Panc1 (cell line): ENCODE measurements at regions not wholly inside any gene's neighbourhood (a gene's known extent, or its start where the extent isn't known, plus 50 kb on each side); places are given as distances from the start of the nearest gene placed in this dataset.
"Not testable (repeated sequence)": the region's sequence is repeated elsewhere in the genome, so short reads cannot be mapped to it uniquely, and the experiment has no call there.

Source experiments
- ATAC-seq: fragments of 200-7000 bp; cut with Tn5 transposase; 2 replicates; pipeline ENCODE4 v1.9.1; 2020; ENCODE audit warnings: mild to moderate bottlenecking, moderate library complexity
- BruUV-seq: library from RNA; stranded (reverse); fragments of 400-500 nt; replicated peaks from 2 replicates; lab custom pipeline; 2021; lab: Mats Ljungman, UMichigan
- CTCF ChIA-PET: fragments of 300-600 bp; sonication (Branson Sonifier 250); formaldehyde crosslinking; loops from one replicate; lab custom pipeline; 2022; ENCODE audit warnings: antibody characterized with exemption; lab: Charles Lee
- POLR2A ChIA-PET: fragments of 300-600 bp; sonication (Branson Sonifier 250); formaldehyde crosslinking; loops from one replicate; lab custom pipeline; 2022; ENCODE audit warnings: antibody characterized with exemption; lab: Charles Lee
- DNase-seq: peaks from one replicate; pipeline ENCODE4 v3.0.0-alpha.2; 2010; ENCODE audit warnings: low read depth, low spot score
- H3K27ac ChIP-seq: 2 replicates; pipeline ENCODE4 v1.5.1; 2011; ENCODE audit warnings: mild to moderate bottlenecking, low read length, inconsistent platforms
- H3K27me3 ChIP-seq: fragments of 200-500 bp; sonication (Bioruptor generic); 2 replicates; pipeline ENCODE4 v1.6.0; 2014; ENCODE audit warnings: low read length, inconsistent platforms; ENCODE audit not compliant: control insufficient read depth, insufficient read depth
- H3K36me3 ChIP-seq: fragments of 200-500 bp; sonication (Bioruptor generic); 2 replicates; pipeline ENCODE4 v1.5.1; 2014; ENCODE audit warnings: inconsistent platforms, mild to moderate bottlenecking, low read length, moderate library complexity; ENCODE audit not compliant: control insufficient read depth, insufficient read depth
- H3K4me1 ChIP-seq: 2 replicates; pipeline ENCODE4 v1.5.1; 2011; ENCODE audit warnings: inconsistent platforms, mild to moderate bottlenecking, low read length, moderate library complexity; ENCODE audit not compliant: control insufficient read depth, insufficient read depth
- H3K4me3 ChIP-seq, 2 experiments: 2 replicates each; pipeline ENCODE4 v1.5.1; 2011 to 2012; ENCODE audit warnings: low read depth in 2 of 2, low read length in 2 of 2, mild to moderate bottlenecking in 2 of 2, inconsistent platforms in 1 of 2, moderate library complexity in 1 of 2
- H3K9me3 ChIP-seq: fragments of 200-500 bp; sonication (Bioruptor generic); 2 replicates; pipeline ENCODE4 v1.5.1; 2014; ENCODE audit warnings: low read depth, mild to moderate bottlenecking, inconsistent platforms, low read length, moderate library complexity; ENCODE audit not compliant: control insufficient read depth, insufficient read depth
- CTCF ChIP-seq: fragments of 450-650 bp; IDR thresholded peaks from 2 replicates; pipeline ENCODE4 v1.5.1; 2017; ENCODE audit warnings: mild to moderate bottlenecking
- POLR2AphosphoS5 ChIP-seq: IDR thresholded peaks from 2 replicates; pipeline ENCODE4 v1.6.1; 2012; ENCODE audit warnings: mild to moderate bottlenecking, low read depth, low read length, moderate library complexity
- REST ChIP-seq, 2 experiments: IDR thresholded peaks; 2 replicates each; pipeline ENCODE4 v1.6.1; 2011 to 2012; ENCODE audit warnings: low read depth in 2 of 2, control low read depth in 1 of 2, low read length in 1 of 2, mild to moderate bottlenecking in 1 of 2, moderate library complexity in 1 of 2; ENCODE audit not compliant: insufficient read depth in 1 of 2
- SIN3A ChIP-seq: IDR thresholded peaks from 2 replicates; pipeline ENCODE4 v1.6.1; 2012; ENCODE audit warnings: low read depth, mild to moderate bottlenecking, low read length, moderate library complexity, borderline replicate concordance; ENCODE audit not compliant: insufficient read depth
- TCF7L2 ChIP-seq: IDR thresholded peaks from 2 replicates; pipeline ENCODE4 v1.6.1; 2011; ENCODE audit warnings: mild to moderate bottlenecking, low read depth, low read length, inconsistent platforms
- in situ Hi-C: cut with HindIII; loops from 2 replicates; pipeline ENCODE4 v1.10.0; 2016; ENCODE audit warnings: low sequenced_read_pairs, low pct_unique_long_range_greater_than_20kb
- intact Hi-C: fragments of 100-400 bp; cut with micrococcal nuclease; formaldehyde crosslinking; loops from one replicate; pipeline ENCODE4 v1.10.0; 2022; ENCODE audit not compliant: unreplicated experiment

GRCh38 chr10:2329082-2329481 is 591.8 kb upstream of the ADARB2 start:
- no peak overlapping the region for H3K27ac ChIP-seq
- no peaks in the 10 kb centered on the region for H3K36me3 ChIP-seq
- H3K9me3 ChIP-seq, result no peaks in the 10 kb centered on the region
- ATAC-seq (no peak), DNase-seq (no peak)
- in situ Hi-C loops, result no loop called here
- intact Hi-C loops, result no loop called here
- H3K4me3 ChIP-seq, result no peak overlapping the region
- POLR2A ChIA-PET, result no interaction called here
- H3K4me1 ChIP-seq, result no peaks in the 10 kb centered on the region
- CTCF ChIA-PET, result no interaction called here
- H3K27me3 ChIP-seq, result no peaks in the 10 kb centered on the region
- no peak for TF ChIP-seq POLR2AphosphoS5
- TF ChIP-seq SIN3A, result no peak
- TF ChIP-seq CTCF, result no peak
- TF ChIP-seq TCF7L2, result no peak
- no peak for TF ChIP-seq REST (IDR thresholded peaks at IDR 0.05; ENCODE audit: insufficient read depth in 1 of 2, low read depth in 2 of 2, low read length in 1 of 2)
- no TSS peak for BruUV-seq

GRCh38 chr10:2326411-2326810 is 589.1 kb upstream of the ADARB2 start:
- ATAC-seq (no peak), DNase-seq (no peak)
- no peaks in the 10 kb centered on the region for H3K9me3 ChIP-seq
- TF ChIP-seq POLR2AphosphoS5 (no peak), REST (IDR thresholded peaks at IDR 0.05; ENCODE audit: insufficient read depth in 1 of 2, low read depth in 2 of 2, low read length in 1 of 2) (no peak), TCF7L2 (no peak), SIN3A (no peak), CTCF (no peak)
- intact Hi-C loops (no loop called here), in situ Hi-C loops (no loop called here)
- CTCF ChIA-PET, result no interaction called here
- no peaks in the 10 kb centered on the region for H3K4me1 ChIP-seq
- POLR2A ChIA-PET, result no interaction called here
- BruUV-seq, result no TSS peak
- H3K36me3 ChIP-seq, result no peaks in the 10 kb centered on the region
- no peaks in the 10 kb centered on the region for H3K27me3 ChIP-seq
- H3K27ac ChIP-seq, result no peak overlapping the region
- H3K4me3 ChIP-seq, result no peak overlapping the region

DNA sequence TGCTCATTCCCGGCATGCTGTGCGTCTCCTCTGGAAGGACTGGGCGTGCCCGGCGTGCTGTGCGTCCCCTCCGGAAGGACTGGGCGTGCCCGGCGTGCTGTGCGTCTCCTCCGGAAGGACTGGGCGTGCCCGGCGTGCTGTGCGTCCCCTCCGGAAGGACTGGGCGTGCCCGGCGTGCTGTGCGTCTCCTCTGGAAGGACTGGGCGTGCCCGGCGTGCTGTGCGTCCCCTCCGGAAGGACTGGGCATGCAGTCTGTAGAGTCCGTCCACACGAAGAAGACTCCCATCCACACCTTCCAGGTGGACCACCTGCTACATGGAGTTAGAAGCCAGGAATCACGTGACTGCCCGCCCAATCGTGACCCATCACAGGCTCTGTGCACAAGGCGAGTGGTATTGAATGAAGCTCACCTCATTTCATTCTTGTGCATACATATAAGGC is 577.7 kb upstream of the ADARB2 start:
- H3K9me3 ChIP-seq, intact Hi-C loops, POLR2A ChIA-PET, H3K36me3 ChIP-seq, ATAC-seq, in situ Hi-C loops, DNase-seq, BruUV-seq, H3K4me1 ChIP-seq, H3K4me3 ChIP-seq, H3K27ac ChIP-seq, H3K27me3 ChIP-seq: not testable (repeated sequence)
- CTCF ChIA-PET, result interaction anchor here (0.6 kb wide), 1 partner anchor 1415 kb away, joined by 3 read pairs; no protein-coding TSS in a partner anchor
